HG03442 (cell line): ENCODE measurements at regions not wholly inside any gene's neighbourhood (a gene's known extent, or its start where the extent isn't known, plus 50 kb on each side); places are given as distances from the start of the nearest gene placed in this dataset.

Experiments
- ATAC-seq: cut with Tn5 transposase; IDR thresholded peaks from one replicate; pipeline ENCODE4 v1.9.1; 2021; ENCODE audit warnings: mild to moderate bottlenecking, moderate library complexity; ENCODE audit not compliant: unreplicated experiment

DNA sequence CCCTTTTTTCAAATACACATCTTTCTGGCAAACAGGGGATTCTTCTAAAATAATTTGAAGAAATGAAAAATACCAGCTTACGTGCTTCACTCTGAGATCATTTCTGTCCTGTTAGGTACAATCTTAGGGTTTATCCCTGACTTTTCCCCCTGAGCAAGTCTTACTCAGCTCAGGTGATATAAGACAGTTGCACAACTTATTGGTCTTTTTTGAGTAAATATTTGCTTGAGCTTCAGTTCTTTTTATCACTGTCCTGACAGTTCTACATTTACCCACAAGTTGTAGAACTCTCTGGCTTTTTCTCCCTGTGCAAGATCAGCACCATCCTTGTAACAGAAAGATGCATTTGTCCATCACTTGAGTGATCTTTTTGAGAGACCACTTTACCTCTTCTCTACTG is 84.9 kb downstream of the MID1IP1 start:
- ATAC-seq: no peak

DNA sequence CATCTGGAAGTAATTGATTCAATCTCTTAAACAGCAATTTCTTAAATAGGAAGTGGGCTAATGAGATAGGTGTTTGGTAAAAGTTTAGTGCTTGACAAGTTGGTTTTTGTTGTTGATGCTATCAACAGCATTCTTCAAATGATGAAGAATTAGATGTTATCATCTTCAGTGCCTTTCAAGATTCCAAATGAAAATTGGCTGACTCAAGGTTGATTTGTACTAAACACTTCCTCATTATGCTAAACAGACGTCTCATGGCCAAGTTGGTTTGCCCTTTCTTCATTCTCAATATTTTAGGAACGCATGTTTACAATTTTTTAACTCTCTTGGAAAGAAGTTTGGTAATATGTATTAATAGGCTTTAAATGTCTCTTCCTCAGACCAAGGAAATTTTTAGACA is 86.0 kb downstream of the MID1IP1 start:
- ATAC-seq: no peak

DNA sequence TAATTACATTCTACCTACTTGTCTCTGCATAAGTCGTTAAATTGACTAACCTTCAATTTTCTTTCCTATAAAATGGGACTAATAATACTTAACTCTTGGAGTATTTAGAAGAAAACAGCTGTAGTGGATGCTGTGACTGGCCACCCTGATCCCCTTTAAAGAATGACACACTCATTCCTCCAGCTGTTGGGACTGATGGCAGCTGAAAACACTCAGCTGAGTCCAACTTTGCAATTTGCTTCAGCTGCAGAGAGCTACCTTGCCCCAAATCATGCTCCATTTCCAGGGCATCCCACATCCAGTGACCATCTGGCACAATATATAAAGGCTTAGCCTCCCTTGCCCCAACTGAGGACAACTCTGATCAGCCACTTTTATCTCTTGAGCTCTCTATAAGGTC is 89.1 kb downstream of the MID1IP1 start:
- no peak for ATAC-seq

DNA sequence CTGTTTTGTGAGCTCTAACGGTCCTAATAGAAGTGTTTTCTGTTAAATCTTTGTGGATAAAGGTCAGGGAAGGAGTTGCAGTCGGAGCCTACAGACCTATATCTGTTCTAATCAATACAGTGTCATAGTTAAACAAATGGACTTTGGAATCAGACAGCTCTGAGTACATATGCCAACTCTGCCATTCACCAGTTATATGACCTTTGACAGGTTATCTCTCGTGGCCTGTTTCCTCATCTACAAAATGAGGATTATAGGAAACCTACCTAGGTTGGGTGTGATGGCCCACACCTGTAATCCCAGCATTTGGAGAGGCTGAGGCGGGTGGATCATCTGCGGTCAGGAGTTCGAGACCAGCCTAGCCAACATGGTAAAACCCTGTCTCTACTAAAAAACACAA is 89.7 kb downstream of the MID1IP1 start:
- ATAC-seq: no peak

DNA sequence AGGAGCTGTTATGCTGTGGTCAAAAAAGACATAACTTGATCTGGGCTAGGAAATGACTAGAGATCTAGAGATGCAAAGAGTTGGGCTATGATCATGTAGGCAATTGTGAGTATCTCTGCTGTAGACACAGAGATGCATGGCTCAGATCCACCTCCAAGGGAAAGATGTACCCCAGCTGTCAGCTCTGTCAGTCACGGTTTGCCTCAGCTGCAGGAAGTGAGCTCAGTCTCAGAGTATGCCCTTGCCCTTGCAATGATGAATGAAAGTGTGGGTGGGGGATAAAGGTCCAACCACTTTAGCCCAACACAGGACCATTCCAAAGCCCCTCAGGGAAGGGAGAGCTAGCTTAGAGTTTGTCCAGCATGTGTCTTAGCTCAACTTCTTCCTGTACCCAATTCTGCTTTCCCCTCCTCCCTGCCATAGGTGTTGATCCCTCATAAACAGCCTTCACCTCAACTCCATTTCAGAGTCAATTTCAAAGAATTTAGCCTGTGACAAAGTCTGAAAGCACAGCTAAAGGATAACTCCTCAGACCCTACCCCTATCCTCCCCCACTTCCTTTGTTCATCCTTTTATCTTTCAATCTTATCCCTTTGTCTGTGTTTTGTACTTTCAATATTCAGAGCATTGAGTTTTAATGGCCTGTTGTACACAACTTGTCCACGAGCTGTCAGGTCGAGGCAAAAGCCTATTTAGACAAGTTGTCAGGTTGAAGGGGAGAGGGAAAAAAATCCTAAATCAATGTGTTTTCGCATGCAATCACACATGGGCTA is 90.6 kb downstream of the MID1IP1 start:
- peak; percentile 79 for ATAC-seq

DNA sequence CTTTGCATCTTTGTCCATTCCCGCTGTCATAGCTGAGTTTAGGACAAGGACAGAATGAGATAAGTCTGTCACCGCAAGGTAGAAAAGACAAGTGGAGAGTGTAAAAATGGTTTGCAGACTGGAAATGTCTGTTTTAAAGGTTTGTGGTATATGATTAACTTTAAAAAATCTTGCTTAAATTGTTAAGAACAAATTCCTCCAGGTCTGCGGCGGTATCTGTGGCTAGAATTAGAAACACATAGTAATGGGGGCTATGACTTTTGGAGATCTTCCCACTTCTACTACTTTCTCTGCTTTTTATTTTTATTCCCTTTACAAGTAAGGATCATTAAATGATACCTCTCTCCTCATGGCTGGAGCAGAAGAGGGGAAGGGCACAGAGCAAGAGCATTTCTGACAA is 92.2 kb downstream of the MID1IP1 start:
- no peak for ATAC-seq

DNA sequence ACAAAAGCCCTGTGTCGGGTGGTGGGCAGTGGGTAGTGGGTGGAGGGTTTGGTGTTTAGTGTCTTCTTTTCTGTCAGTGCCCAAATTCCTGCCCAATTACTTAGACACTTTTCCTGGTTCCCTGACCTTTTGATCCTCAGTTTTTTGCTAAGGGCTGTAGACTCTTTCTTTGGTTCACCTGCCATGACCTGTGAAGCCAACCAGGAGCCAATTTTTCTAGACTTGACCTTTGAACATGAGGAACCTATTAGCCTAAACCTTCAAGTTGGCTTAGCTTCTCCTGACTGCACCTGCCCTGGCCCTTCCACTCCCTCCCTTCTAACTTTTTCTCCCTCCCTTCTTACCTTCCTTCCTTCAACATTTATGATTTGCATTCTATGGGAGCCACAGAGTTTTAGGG is 94.5 kb downstream of the MID1IP1 start:
- ATAC-seq: no peak

DNA sequence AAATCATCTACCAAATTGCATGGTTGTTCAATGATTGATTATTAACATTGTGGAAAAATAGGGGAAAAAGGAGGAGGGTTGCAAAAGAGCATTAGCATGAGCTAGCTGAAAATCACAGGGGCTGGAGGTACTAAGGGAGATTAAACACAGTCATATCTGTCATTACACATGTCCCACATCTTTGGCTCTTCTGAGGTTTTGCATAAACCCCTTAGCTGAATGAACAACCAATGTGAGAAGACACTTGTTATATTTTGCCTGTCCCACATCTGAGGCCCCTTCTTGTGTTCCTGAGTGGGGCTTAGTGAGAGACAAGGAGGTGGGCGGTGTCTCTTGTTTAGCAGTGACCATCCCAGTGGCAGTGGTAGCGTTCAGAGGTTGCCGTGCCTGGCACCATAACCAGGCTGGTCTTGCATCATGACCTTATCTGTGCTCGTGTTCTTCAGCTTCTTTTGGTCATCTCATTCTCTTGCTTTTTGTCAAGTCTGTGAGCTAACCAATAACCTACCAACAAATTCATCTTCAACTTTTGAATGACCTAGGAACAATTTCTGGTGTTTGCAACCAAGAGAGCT is 95.6 kb downstream of the MID1IP1 start:
- peak; percentile 78 for ATAC-seq

DNA sequence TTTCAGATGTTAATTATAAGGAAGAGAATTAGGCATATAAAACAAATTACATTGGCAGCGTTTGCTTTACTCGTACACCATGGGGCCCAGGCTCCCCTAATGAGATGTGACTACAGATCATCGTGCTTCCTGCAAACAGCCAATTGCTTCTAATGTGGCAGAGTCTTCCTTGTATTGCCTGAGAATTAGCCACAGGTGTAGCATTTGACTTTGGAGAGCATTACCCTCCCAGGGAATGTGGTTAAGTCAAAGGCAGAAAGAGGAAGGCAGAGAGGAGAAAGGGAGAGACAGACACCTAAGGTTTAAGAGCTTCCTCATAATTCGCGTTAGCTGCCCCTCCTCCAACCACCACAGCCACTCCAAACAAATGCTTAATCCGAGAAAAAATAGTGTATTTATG is 97.0 kb downstream of the MID1IP1 start:
- no peak for ATAC-seq

DNA sequence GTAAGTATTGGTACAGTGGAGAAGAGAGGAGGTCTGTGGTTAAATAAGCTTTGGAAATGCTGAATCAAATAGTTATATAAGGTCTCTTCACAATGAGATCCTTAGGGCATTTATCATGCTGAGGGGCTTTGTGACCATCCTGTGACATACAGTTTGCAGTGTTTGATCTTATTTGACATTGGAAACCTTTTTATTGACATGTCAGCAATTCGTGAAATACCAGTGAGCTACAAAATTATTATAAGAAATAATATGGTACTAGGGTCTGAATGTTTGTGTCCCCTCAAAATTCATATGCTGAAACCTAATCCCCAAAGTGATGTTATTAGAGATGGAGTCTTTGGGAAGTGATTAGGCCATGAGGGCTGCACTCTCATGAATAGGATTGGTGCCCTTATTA is 98.4 kb downstream of the MID1IP1 start:
- ATAC-seq: no peak

DNA sequence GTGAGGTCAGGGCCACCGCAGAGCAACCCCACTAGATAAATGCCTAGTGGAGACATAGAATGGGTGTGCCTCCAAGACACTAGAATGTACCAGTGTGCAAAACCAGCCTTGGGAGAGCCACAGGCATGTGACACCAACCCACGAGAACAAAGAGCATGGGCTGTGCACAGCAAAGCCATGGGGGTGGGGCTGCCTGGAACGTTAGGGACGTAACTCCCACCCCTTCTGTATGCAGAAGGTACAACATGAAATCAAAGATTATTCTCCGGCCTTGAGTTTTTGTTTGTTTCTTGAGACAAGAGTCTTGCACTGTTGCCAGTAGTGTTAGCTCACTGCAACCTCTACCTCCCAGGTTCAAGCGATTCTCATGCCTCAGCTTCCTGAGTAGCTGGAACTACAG is 99.5 kb downstream of the MID1IP1 start:
- no peak for ATAC-seq

DNA sequence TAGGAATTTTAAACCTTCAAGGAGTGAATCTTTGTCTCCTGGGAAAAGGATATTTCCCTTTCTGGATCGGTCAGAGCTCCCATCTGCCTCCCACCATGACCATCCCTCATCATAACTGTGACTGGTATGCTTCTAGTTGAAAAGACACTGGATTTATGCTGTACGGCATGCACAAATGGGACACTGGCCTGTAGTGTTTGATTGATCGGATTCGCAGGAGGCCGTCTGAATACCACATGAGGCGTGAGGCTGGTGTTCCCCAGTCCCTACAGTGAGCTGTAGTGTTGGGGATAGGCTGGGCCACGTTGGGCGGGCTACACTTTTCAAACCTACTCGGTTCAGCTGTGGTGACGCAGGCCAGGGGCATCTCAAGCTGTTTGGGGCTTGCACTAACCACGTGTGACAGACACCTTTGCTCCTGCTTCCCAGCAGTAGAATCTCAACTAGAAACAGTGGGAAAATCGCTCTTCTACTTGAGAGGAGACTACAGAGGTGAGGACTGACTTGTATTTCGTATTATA is 101.8 kb downstream of the MID1IP1 start:
- ATAC-seq: no peak

DNA sequence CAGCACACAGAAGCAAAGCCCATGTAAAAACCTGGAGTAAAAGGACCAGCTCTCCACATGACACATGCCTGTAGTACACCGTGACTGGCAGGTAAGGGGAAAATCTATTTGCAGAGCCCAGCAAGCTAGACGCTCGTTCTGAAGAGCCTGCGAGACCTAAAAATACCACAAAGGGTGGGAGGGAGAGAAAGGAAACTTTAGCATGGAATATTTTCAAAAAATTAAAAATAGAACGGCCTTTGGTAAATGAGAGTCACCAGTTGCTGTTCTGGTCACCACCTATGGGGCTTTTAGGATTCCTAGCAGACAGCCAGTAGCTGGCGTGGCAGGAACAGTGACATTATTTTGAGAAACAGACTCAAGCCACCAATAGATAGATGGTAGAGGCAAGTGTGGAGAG is 115.5 kb downstream of the MID1IP1 start:
- no peak for ATAC-seq

DNA sequence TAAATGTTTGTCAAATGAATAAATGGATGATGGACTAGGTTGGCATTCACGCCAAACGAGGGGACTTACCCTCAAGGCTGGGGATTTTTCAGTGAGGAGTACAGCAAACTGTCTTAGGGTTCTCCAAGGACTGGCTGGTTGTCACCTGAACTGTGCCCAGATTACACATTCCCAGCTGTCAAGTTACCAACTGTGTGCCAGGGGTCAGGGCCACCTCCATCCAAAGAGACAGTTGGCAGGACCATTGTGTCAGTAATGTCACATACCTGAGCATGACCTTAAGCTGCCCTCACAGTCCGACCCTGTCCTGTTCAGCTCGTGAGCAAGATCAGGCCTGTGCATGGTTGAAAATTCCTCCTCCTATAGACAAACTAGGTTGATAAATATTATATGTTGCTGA is 116.7 kb downstream of the MID1IP1 start:
- ATAC-seq: no peak

DNA sequence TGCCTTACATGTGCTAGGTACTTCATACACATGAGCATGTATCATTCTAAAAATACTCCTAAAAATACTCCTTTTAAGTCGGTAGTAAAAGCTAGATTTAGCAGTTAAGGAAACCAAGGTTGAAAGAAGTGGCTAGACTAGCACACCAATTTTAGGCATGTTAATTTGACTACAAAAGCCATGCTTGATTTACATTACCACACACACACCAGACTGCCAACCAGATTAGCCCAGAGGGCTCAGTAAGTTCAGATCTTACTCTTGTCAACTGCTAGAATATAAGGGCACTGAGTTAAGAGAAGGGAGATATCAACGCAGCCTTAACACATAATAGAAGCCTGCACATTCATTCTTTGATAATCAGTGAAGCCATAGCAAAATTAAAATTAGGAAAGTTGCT is 117.9 kb downstream of the MID1IP1 start:
- no peak for ATAC-seq

DNA sequence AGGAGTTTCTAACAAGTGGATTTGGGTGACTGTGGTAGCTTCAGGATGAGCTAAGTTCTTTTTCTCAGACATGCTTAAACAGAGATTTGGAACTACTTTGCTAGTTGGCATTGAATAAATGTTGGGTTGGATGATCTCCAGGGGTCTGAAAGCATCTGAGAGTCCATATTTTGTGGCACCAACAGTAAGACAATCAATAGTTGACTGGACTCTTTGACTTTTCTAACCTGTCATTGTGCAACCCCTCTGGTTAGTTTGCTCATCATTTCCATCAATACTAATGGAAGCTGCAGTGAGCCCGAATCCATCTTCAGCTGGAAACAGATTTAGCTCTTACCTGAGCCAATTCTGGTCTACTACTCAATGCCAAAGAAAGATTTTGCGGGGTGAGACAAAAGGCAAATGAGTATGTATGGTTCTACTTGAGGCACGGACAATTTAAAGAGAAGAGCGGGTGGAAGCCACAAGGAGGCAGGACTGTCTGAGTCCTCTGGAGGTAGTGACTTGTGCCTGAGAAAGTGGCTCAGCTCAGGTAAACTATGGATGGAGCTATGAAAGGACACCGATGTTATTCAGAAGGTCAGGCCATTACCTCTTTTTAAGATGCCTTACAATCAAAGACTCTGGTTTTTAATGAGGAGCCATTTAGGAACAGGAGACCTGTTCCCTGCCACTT is 118.7 kb downstream of the MID1IP1 start:
- no peak for ATAC-seq

DNA sequence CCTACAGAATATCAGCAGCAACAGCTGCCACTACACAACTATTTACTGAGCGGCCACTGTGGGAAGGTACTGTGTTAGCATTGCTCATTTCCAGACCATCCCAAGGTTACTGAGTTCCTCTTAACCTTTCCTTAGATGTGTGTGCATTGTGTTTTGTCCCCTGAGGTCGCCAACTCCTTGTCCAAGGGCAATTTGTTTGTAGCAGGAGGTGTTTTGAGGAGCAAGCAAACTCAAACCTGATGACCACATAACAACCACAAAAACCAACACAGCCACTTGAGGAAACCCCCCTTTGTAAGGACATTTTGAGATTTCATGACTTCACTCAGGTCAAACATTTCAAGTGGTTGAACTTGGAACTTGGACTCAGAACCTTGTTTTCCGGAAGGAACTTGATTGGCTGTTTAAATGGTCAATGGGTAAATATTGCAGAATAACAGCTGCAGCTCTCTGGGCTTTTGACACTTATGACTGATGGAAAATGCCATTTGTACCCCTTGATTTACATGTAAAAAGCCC is 122.3 kb downstream of the MID1IP1 start:
- peak; percentile 73 for ATAC-seq

DNA sequence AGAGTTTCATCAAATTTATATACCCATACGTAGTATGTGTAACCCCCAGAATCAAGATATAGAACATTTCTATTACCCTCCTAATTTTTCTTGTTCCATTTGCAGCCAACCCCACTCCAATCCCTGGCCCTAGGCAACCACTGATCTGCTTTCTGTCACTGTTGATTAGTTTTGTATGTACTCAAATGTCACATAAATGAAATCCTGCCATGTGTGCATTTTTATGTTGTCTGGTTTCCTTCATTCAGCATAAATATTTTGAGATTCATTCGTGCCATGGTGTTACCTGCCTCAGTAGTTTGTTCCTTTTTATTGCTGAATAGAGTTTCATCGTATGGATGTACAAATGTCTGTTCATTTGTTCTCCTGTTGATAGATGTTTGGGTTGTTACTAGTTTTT is 126.3 kb downstream of the MID1IP1 start:
- no peak for ATAC-seq

DNA sequence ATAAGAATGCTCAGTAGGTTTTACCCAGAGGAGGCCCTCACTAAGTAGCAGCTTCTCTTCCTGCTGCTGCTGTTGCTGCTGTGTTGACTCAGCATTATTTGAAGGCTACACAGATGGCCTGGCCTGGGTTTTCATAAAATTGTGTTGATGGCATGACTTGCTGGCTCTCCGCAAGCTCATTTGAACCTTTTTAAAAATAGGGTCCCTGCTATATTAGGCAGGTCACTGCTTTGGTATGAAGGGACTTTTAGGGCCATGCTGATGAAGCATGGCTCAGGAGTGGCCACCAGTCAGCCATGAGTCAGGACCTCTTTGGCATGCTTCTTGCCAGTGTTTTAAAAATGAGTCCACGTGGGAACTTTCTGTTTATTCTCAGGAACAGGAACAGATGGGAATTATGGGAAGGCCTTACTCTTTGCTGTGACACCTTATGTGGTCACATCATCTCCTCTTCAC is 128.7 kb downstream of the MID1IP1 start:
- no peak for ATAC-seq

DNA sequence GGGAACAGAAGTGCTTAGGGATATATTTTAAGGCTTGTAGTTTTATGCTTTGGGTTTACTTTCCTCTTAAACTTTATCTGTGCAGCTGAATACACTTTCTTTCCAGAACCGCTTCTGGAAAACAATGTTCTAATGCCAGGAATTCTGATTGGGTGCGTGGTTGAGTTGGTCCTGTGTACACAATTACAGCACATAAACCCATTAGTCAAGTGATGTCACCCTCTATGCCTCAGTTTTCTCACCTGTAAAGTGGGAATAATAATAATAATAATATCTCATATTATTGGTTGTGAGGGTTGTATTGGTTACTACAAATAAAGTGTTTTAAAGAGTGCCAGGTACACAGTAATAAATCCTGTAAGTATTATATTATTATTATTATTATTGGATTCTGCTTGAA is 129.2 kb downstream of the MID1IP1 start:
- no peak for ATAC-seq

DNA sequence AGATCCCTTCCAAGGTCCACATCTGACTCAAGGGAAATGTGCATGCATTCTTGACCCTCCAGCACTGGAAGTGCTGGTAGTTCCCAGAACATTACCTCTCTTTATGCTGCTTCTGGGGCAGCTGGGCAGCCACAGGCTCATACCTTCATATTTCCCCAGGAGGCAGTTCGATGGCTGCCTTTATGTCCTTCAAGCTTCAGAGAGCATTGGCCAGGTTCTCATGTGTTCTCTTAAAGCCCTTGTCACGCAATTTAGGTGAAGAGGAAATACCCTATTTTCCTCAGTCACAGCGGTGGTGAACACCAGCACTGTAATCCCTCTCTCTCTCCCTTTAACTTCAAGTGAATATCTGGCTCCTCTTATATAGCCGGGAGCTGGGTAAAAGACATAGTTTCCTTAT is 134.3 kb downstream of the MID1IP1 start:
- ATAC-seq: peak; percentile 68

DNA sequence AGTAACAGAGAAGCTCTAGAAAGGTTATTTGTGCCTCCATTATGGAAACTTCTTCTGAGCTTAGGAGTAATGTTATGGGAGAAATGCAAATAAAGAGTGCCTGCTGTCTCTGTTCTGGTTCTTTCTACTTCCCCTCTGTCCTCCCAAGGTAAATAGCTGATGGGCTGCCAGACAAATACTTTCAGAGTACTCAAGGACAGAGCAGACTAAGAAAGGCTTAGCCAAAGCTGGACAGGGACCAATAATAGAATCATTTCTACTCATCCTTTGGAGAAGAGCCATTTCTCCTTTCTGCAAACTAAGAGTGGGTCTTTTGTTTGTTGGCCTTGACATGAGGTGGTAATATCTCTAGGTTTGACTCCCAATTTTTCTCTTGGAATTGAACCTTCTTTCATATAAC is 136.1 kb downstream of the MID1IP1 start:
- ATAC-seq: no peak
